HepG2 (cell line): ENCODE measurements at regions not wholly inside any gene's neighbourhood (a gene's known extent, or its start where the extent isn't known, plus 50 kb on each side); places are given as distances from the start of the nearest gene placed in this dataset.

ENCODE experiments used
- ATAC-seq: fragments of 200-7000 bp; cut with Tn5 transposase; 3 replicates; pipeline ENCODE4 v1.9.1; 2020; ENCODE audit warnings: mild to moderate bottlenecking, moderate library complexity
- BruUV-seq: library from RNA; stranded (reverse); fragments of 400-500 nt; replicated peaks from 2 replicates; lab custom pipeline; 2021; lab: Mats Ljungman, UMichigan
- CTCF ChIA-PET: fragments of 300-600 bp; formaldehyde crosslinking; extraction: SDS; loops from one replicate; lab custom pipeline; 2021; ENCODE audit warnings: low total read pairs, inconsistent platforms, low intra/inter-chr PET ratio; lab: Yijun Ruan, JAX
- POLR2A ChIA-PET: fragments of 350-600 bp; sonication (Branson Sonifier 250); formaldehyde crosslinking; loops from one replicate; lab custom pipeline; 2020; ENCODE audit warnings: antibody characterized with exemption, inconsistent platforms; lab: Yijun Ruan, JAX
- DNase-seq: peaks from one replicate; pipeline ENCODE4 v3.0.0-alpha.2; 2015; ENCODE audit warnings: low spot score
- FAIRE-seq: peaks from 3 replicates; lab custom pipeline; 2011; peaks lifted over from hg19 to GRCh38; lab: Jason Lieb, UNC
- H2AFZ ChIP-seq: one replicate; pipeline ENCODE4 v1.6.1; 2011; ENCODE audit warnings: low read length, inconsistent platforms
- H3K27ac ChIP-seq: fragments of 300-600 bp; 3 replicates; pipeline ENCODE4 v1.8.0; 2011; ENCODE audit warnings: mixed run types, mild to moderate bottlenecking, mixed read lengths, low read length, inconsistent platforms; ENCODE audit not compliant: insufficient read depth; ENCODE audit errors: extremely low read length
- H3K27me3 ChIP-seq, 2 experiments: fragments of 200-600 bp in 1 of 2; 2 replicates in 1 of 2; 3 replicates in 1 of 2; pipeline versions ENCODE4 v1.6.0 to v1.8.0; 2011; ENCODE audit warnings: low read length in 2 of 2, mild to moderate bottlenecking in 2 of 2, moderate library complexity in 2 of 2, inconsistent platforms in 1 of 2; ENCODE audit not compliant: insufficient read depth in 2 of 2, control insufficient read depth in 1 of 2
- H3K36me3 ChIP-seq, 2 experiments: fragments of 200-600 bp in 1 of 2; replicated peaks in 1 of 2; 2 replicates in 1 of 2; 3 replicates in 1 of 2; pipeline versions ENCODE4 v1.5.1 to v1.8.0; 2011; ENCODE audit warnings: low read length in 2 of 2, inconsistent platforms in 1 of 2; ENCODE audit not compliant: insufficient read depth in 2 of 2, control insufficient read depth in 1 of 2
- H3K4me1 ChIP-seq: 2 replicates; pipeline ENCODE4 v1.5.1; 2012; ENCODE audit warnings: low read length, inconsistent platforms; ENCODE audit not compliant: insufficient read depth
- H3K4me2 ChIP-seq: 2 replicates; pipeline ENCODE4 v1.6.0; 2011; ENCODE audit warnings: low read depth, low read length, inconsistent platforms
- H3K4me3 ChIP-seq, 3 experiments: fragments of 200-600 bp in 1 of 3; sonication (generic), shearing (Covaris generic) in 1 of 3; replicated peaks in 1 of 3; 2 replicates each; pipeline ENCODE4 v1.5.1; 2011 to 2016; ENCODE audit warnings: low read length in 3 of 3, inconsistent platforms in 2 of 3, low read depth in 2 of 3, mild to moderate bottlenecking in 2 of 3, control low read depth in 1 of 3, mixed read lengths in 1 of 3; ENCODE audit not compliant: insufficient read depth in 1 of 3
- H3K79me2 ChIP-seq: one replicate; pipeline ENCODE4 v1.6.1; 2011; ENCODE audit warnings: low read length, inconsistent platforms; ENCODE audit not compliant: insufficient read depth
- H3K9ac ChIP-seq: 2 replicates; pipeline ENCODE4 v1.6.0; 2011; ENCODE audit warnings: mild to moderate bottlenecking, low read depth, low read length, inconsistent platforms; ENCODE audit not compliant: insufficient read depth
- H3K9me3 ChIP-seq: 2 replicates; pipeline ENCODE4 v1.5.1; 2012; ENCODE audit warnings: mild to moderate bottlenecking, low read length
- H4K20me1 ChIP-seq: 2 replicates; pipeline ENCODE4 v1.6.0; 2011; ENCODE audit warnings: inconsistent platforms, mild to moderate bottlenecking, low read length, moderate library complexity; ENCODE audit not compliant: insufficient read depth
- FOXA1 ChIP-seq, 2 experiments: fragments of 450-650 bp in 1 of 2; sonication (generic) in 1 of 2; formaldehyde crosslinking in 1 of 2; IDR thresholded peaks; 2 replicates each; pipeline versions ENCODE4 v1.4.0 to v1.6.1; 2016 to 2020; ENCODE audit warnings: missing genetic modification reagents in 1 of 2
- FOXA3 ChIP-seq: IDR thresholded peaks from 2 replicates; pipeline ENCODE4 v1.6.1; 2016; ENCODE audit warnings: missing genetic modification reagents, missing compliant biosample characterization
- HNRNPLL ChIP-seq: fragments of 200-400 bp; formaldehyde crosslinking; IDR thresholded peaks from 2 replicates; pipeline ENCODE4 v1.6.1; 2017; ENCODE audit warnings: mild to moderate bottlenecking, low read depth, low read length; ENCODE audit not compliant: poor library complexity, severe bottlenecking
- MIER3 ChIP-seq: IDR thresholded peaks from 2 replicates; pipeline ENCODE4 v1.6.1; 2016; ENCODE audit warnings: missing compliant biosample characterization, borderline replicate concordance
- SAFB2 ChIP-seq: sonication (generic); formaldehyde crosslinking; IDR thresholded peaks from 2 replicates; pipeline ENCODE4 v1.5.1; 2020; ENCODE audit warnings: missing genetic modification reagents, low read depth, mild to moderate bottlenecking, borderline replicate concordance
- SALL2 ChIP-seq: sonication (generic); formaldehyde crosslinking; IDR thresholded peaks from 2 replicates; pipeline ENCODE4 v1.8.1; 2023; ENCODE audit warnings: mild to moderate bottlenecking, missing genetic modification reagents, inconsistent platforms
- SRF ChIP-seq: IDR thresholded peaks from 2 replicates; pipeline ENCODE4 v1.6.1; 2011; ENCODE audit warnings: mild to moderate bottlenecking, low read depth, low read length, moderate library complexity
- WGBS: methylation state at CpG from one replicate; pipeline ENCODE4 v1.1.6; 2017; ENCODE audit warnings: low lambda C conversion rate; 5-methylcytosine and 5-hydroxymethylcytosine counted together
- in situ Hi-C: cut with HindIII; loops from 2 replicates; pipeline ENCODE4 v1.10.0; 2017; ENCODE audit warnings: low pct_unique_long_range_greater_than_20kb; ENCODE audit not compliant: extremely low pct_ligation_motif_present
- intact Hi-C: fragments of 100-400 bp; cut with micrococcal nuclease; formaldehyde crosslinking; loops from one replicate; pipeline ENCODE4 v1.10.0; 2022; ENCODE audit not compliant: unreplicated experiment
- TF ChIP-seq, protein P1 (sequence below): conservative IDR thresholded peaks from 2 replicates; pipeline ENCODE4 v1.6.1; 2018; ENCODE audit warnings: missing genetic modification reagents
- TF ChIP-seq, protein P2 (sequence below): IDR thresholded peaks from 2 replicates; pipeline ENCODE4 v1.6.1; 2016

GRCh38 chr6:71454056-71454455, 165.4 kb downstream of the OGFRL1 start:
- H3K27me3 ChIP-seq = no peaks in the 10 kb centered on the region
- POLR2A ChIA-PET = no interaction called here
- ATAC-seq (no peak), DNase-seq (no peak), FAIRE-seq (no peak)
- H3K9ac ChIP-seq = no peak overlapping the region
- intact Hi-C loops = loop anchor here (1.0 kb wide), 1 partner anchor 47 kb away; no protein-coding TSS in a partner anchor
- H3K36me3 ChIP-seq = no peaks in the 10 kb centered on the region
- TF ChIP-seq FOXA3 (no peak), HNRNPLL (no peak), SRF (no peak), SAFB2 (CRISPR knock-in tag) (no peak), FOXA1 (IDR thresholded peaks at IDR 0.05) (no peak), FOXA1 (CRISPR knock-in tag; IDR thresholded peaks at IDR 0.05) (no peak), MIER3 (CRISPR knock-in tag) (no peak), SALL2 (CRISPR knock-in tag) (no peak)
- TF ChIP-seq, protein P1, sequence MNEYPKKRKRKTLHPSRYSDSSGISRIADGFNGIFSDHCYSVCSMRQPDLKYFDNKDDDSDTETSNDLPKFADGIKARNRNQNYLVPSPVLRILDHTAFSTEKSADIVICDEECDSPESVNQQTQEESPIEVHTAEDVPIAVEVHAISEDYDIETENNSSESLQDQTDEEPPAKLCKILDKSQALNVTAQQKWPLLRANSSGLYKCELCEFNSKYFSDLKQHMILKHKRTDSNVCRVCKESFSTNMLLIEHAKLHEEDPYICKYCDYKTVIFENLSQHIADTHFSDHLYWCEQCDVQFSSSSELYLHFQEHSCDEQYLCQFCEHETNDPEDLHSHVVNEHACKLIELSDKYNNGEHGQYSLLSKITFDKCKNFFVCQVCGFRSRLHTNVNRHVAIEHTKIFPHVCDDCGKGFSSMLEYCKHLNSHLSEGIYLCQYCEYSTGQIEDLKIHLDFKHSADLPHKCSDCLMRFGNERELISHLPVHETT = no peak
- TF ChIP-seq, protein P2, sequence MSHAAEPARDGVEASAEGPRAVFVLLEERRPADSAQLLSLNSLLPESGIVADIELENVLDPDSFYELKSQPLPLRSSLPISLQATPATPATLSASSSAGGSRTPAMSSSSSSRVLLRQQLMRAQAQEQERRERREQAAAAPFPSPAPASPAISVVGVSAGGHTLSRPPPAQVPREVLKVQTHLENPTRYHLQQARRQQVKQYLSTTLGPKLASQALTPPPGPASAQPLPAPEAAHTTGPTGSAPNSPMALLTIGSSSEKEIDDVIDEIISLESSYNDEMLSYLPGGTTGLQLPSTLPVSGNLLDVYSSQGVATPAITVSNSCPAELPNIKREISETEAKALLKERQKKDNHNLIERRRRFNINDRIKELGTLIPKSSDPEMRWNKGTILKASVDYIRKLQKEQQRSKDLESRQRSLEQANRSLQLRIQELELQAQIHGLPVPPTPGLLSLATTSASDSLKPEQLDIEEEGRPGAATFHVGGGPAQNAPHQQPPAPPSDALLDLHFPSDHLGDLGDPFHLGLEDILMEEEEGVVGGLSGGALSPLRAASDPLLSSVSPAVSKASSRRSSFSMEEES = no peak
- no peak overlapping the region for H2AFZ ChIP-seq
- no peak overlapping the region for H3K27ac ChIP-seq
- no peak overlapping the region for H3K4me3 ChIP-seq
- BruUV-seq = no TSS peak
- WGBS = 0% methylated on average over 1 of the region's 1 CpG
- no peaks in the 10 kb centered on the region for H4K20me1 ChIP-seq
- H3K79me2 ChIP-seq = no peaks in the 10 kb centered on the region
- CTCF ChIA-PET = no interaction called here
- H3K4me2 ChIP-seq = no peak overlapping the region
- no peaks in the 10 kb centered on the region for H3K9me3 ChIP-seq
- H3K4me1 ChIP-seq = no peaks in the 10 kb centered on the region
- in situ Hi-C loops = no loop called here
